Transverse colon (tissue), 4 donors: ENCODE measurements at regions not wholly inside any gene's neighbourhood (a gene's known extent, or its start where the extent isn't known, plus 50 kb on each side); places are given as distances from the start of the nearest gene placed in this dataset.

Experiments
- DNase-seq: peaks from one replicate; pipeline ENCODE4 v3.0.0-alpha.2; 2019
- H3K27ac ChIP-seq, 4 donors: fragments of 200-600 bp; sonication (generic); 2 replicates each; pipeline ENCODE4 v1.5.1; 2016 to 2018; ENCODE audit warnings: inconsistent platforms in 4 of 4
- H3K27me3 ChIP-seq: fragments of 200-600 bp; sonication (generic); 2 replicates; pipeline ENCODE4 v1.5.1; 2017; ENCODE audit warnings: inconsistent platforms
- H3K36me3 ChIP-seq, 4 donors: fragments of 200-600 bp; sonication (generic); 2 replicates each; pipeline ENCODE4 v1.5.1; 2017 to 2019; ENCODE audit warnings: inconsistent platforms in 4 of 4
- H3K4me1 ChIP-seq, 4 donors: fragments of 200-600 bp; sonication (generic); 2 replicates each; pipeline ENCODE4 v1.5.1; 2017 to 2020; ENCODE audit warnings: inconsistent platforms in 4 of 4
- H3K4me3 ChIP-seq, 4 donors: fragments of 200-600 bp; sonication (generic); 1 replicate in 1 of 4; 2 replicates in 3 of 4; pipeline versions ENCODE4 v1.5.1 to v1.6.1; 2017 to 2019; ENCODE audit warnings: inconsistent platforms in 4 of 4
- H3K9me3 ChIP-seq, 2 donors: fragments of 200-600 bp; sonication (generic); 2 replicates each; pipeline ENCODE4 v1.5.1; 2017 to 2019; ENCODE audit warnings: inconsistent platforms in 2 of 2
- CTCF ChIP-seq, 5 experiments: fragments of 200-600 bp in 3 of 5; fragments of 450-650 bp in 2 of 5; sonication (generic) in 3 of 5; IDR thresholded peaks; 1 replicate in 2 of 5; 2 replicates in 3 of 5; pipeline ENCODE4 v1.5.1; 2016 to 2017; ENCODE audit warnings: antibody characterized with exemption in 5 of 5, inconsistent platforms in 3 of 5, mild to moderate bottlenecking in 2 of 5, moderate library complexity in 1 of 5
- EP300 ChIP-seq: sonication (generic); formaldehyde crosslinking; IDR thresholded peaks from one replicate; pipeline ENCODE4 v1.6.1; 2017; ENCODE audit warnings: antibody characterized with exemption, low read depth
- POLR2A ChIP-seq: fragments of 450-650 bp; IDR thresholded peaks from one replicate; pipeline ENCODE4 v1.6.1; 2016; ENCODE audit warnings: antibody characterized with exemption, mild to moderate bottlenecking, moderate library complexity
- POLR2AphosphoS5 ChIP-seq, 3 donors: sonication (generic); formaldehyde crosslinking; IDR thresholded peaks; one replicate each; pipeline ENCODE4 v1.6.1; 2016; ENCODE audit warnings: antibody characterized with exemption in 3 of 3
- WGBS, 2 donors: methylation state at CpG; one replicate each; pipeline ENCODE4 v1.1.5; 2018; ENCODE audit warnings: low coverage in 1 of 2; 5-methylcytosine and 5-hydroxymethylcytosine counted together
- in situ Hi-C, 4 donors: fragments of 200-750 bp; cut with MboI; loops; one replicate each; pipeline versions ENCODE4 v1.15.0 to v1.15.1; 2017; ENCODE audit warnings: low sequenced_read_pairs in 3 of 4, low pct_ligation_motif_present in 1 of 4, low pct_unique_long_range_greater_than_20kb in 1 of 4
- intact Hi-C: fragments of 100-400 bp; cut with DNase I; formaldehyde crosslinking; loops from one replicate; pipeline ENCODE4 v1.15.1; 2023; ENCODE audit warnings: low total_unique reads

- intact Hi-C loops (no loop called here), in situ Hi-C loops (no loop called here)
- Histone ChIP-seq H3K36me3 (no peaks in the 10 kb centered on the region), H3K27me3 (no peaks in the 10 kb centered on the region), H3K4me1 (no peaks in the 10 kb centered on the region), H3K27ac (no peak overlapping the region), H3K9me3 (peaks cover 18 to 19% of the 10 kb centered on the region in 2 donors), H3K4me3 (no peak overlapping the region)
- WGBS, 2 donors, result 76% methylated on average over 2 of the region's 2 CpGs; no CpG with 5 or more reads in 1 of the 2 donors
- TF ChIP-seq POLR2AphosphoS5 (IDR thresholded peaks at IDR 0.05), result no peak
- TF ChIP-seq POLR2A, result no peak
- TF ChIP-seq CTCF (IDR thresholded peaks at IDR 0.05), result no peak
- TF ChIP-seq EP300, result no peak
- no peak for DNase-seq
Measured at GRCh38 chr3:41127414-41127813, 71.9 kb upstream of the CTNNB1 start.

- Histone ChIP-seq H3K36me3 (no peaks in the 10 kb centered on the region), H3K9me3 (peaks cover 18 to 19% of the 10 kb centered on the region in 2 donors), H3K4me3 (no peak overlapping the region), H3K4me1 (no peaks in the 10 kb centered on the region), H3K27ac (no peak overlapping the region), H3K27me3 (no peaks in the 10 kb centered on the region)
- TF ChIP-seq POLR2A, result no peak
- 92% methylated on average over 1 of the region's 1 CpG; no CpG with 5 or more reads in 1 of the 2 donors for WGBS, 2 donors
- DNase-seq, result no peak
- intact Hi-C loops, result no loop called here
- in situ Hi-C loops, result no loop called here
Measured at GRCh38 chr3:41129731-41130130, 69.6 kb upstream of the CTNNB1 start.

GRCh38 chr3:41131224-41131623 is 68.1 kb upstream of the CTNNB1 start:
- Histone ChIP-seq H3K27ac (no peak overlapping the region), H3K4me1 (no peaks in the 10 kb centered on the region), H3K9me3 (peaks cover 18 to 19% of the 10 kb centered on the region in 2 donors), H3K36me3 (no peaks in the 10 kb centered on the region), H3K27me3 (no peaks in the 10 kb centered on the region), H3K4me3 (no peak overlapping the region)
- whole genome bisulfite sequencing, 2 donors, result 85% methylated on average over 3 of the region's 3 CpGs; no CpG with 5 or more reads in 1 of the 2 donors
- in situ Hi-C loops, result no loop called here
- TF ChIP-seq POLR2A (no peak), POLR2AphosphoS5 (IDR thresholded peaks at IDR 0.05) (no peak), EP300 (no peak), CTCF (IDR thresholded peaks at IDR 0.05) (no peak)
- DNase-seq, result no peak
- intact Hi-C loops, result no loop called here

- Histone ChIP-seq H3K36me3 (no peaks in the 10 kb centered on the region), H3K27me3 (no peaks in the 10 kb centered on the region), H3K9me3 (no peaks in the 10 kb centered on the region), H3K4me3 (no peak overlapping the region), H3K27ac (no peak overlapping the region), H3K4me1 (no peaks in the 10 kb centered on the region)
- 83% methylated on average over 1 of the region's 1 CpG; no CpG with 5 or more reads in 1 of the 2 donors for WGBS, 2 donors
- TF ChIP-seq POLR2A (no peak), CTCF (IDR thresholded peaks at IDR 0.05) (no peak), EP300 (no peak), POLR2AphosphoS5 (IDR thresholded peaks at IDR 0.05) (no peak)
- in situ Hi-C loops, result no loop called here
- intact Hi-C loops, result no loop called here
- DNase-seq, result no peak
Measured at GRCh38 chr3:41137686-41138111, 61.6 kb upstream of the CTNNB1 start.

GRCh38 chr3:41138146-41138545 is 61.2 kb upstream of the CTNNB1 start:
- Histone ChIP-seq H3K27ac (no peak overlapping the region), H3K4me3 (no peak overlapping the region), H3K9me3 (no peaks in the 10 kb centered on the region), H3K36me3 (no peaks in the 10 kb centered on the region), H3K27me3 (no peaks in the 10 kb centered on the region), H3K4me1 (no peaks in the 10 kb centered on the region)
- intact Hi-C loops (no loop called here), in situ Hi-C loops (no loop called here)
- WGBS, 2 donors, result 70% methylated on average over 3 of the region's 3 CpGs; no CpG with 5 or more reads in 1 of the 2 donors
- TF ChIP-seq CTCF (IDR thresholded peaks at IDR 0.05) (no peak), POLR2AphosphoS5 (IDR thresholded peaks at IDR 0.05) (no peak), POLR2A (no peak), EP300 (no peak)
- no peak for DNase-seq
